ENCODE measurements at regions not wholly inside any gene's neighbourhood (a gene's known extent, or its start where the extent isn't known, plus 50 kb on each side); places are given as distances from the start of the nearest gene placed in this dataset.
A peak's percentile ranks its signal among the peaks of the same experiment; 100 is the strongest.

- no peak for DNase-seq (ENCODE audit: low spot score)
- H3K36me3 Mint-ChIP-seq (ENCODE audit: low read depth): no peaks in the 10 kb centered on the region
- H3K4me1 Mint-ChIP-seq (ENCODE audit: low read depth): peaks cover 23% of the 10 kb centered on the region
- H3K27ac Mint-ChIP-seq (ENCODE audit: unreplicated experiment): no peak overlapping the region
- peak; percentile 9 for TF ChIP-seq CTCF (IDR thresholded peaks at IDR 0.05)
- no peaks in the 10 kb centered on the region for H3K9me3 Mint-ChIP-seq (ENCODE audit: low read depth)
- no peaks in the 10 kb centered on the region for H3K27me3 Mint-ChIP-seq (ENCODE audit: low read depth)
- no peak overlapping the region for H3K4me3 Mint-ChIP-seq (ENCODE audit: unreplicated experiment)
These were observed 220.5 kb upstream of the CDH11 start for GRCh38 chr16:65342231-65342866.

- DNase-seq (ENCODE audit: low spot score): no peak
- TF ChIP-seq CTCF (IDR thresholded peaks at IDR 0.05): no peak
- Mint-ChIP-seq H3K9me3 (ENCODE audit: low read depth) (no peaks in the 10 kb centered on the region), H3K36me3 (ENCODE audit: low read depth) (no peaks in the 10 kb centered on the region), H3K27me3 (ENCODE audit: low read depth) (no peaks in the 10 kb centered on the region), H3K4me1 (ENCODE audit: low read depth) (peaks cover 45% of the 10 kb centered on the region), H3K4me3 (ENCODE audit: unreplicated experiment) (no peak overlapping the region), H3K27ac (ENCODE audit: unreplicated experiment) (peak overlapping the region; percentile 22)
These were observed 217.2 kb upstream of the CDH11 start for GRCh38 chr16:65339062-65339461.

- H3K9me3 Mint-ChIP-seq (ENCODE audit: low read depth): peaks cover 2% of the 10 kb centered on the region
These were observed 214.3 kb upstream of the CDH11 start for GRCh38 chr16:65336160-65336559.

GRCh38 chr16:65334081-65334480, 212.2 kb upstream of the CDH11 start:
- no peak for DNase-seq (ENCODE audit: low spot score)
- Mint-ChIP-seq H3K27ac (ENCODE audit: unreplicated experiment) (no peak overlapping the region), H3K4me1 (ENCODE audit: low read depth) (peaks cover 67% of the 10 kb centered on the region), H3K36me3 (ENCODE audit: low read depth) (no peaks in the 10 kb centered on the region), H3K27me3 (ENCODE audit: low read depth) (no peaks in the 10 kb centered on the region), H3K4me3 (ENCODE audit: unreplicated experiment) (no peak overlapping the region), H3K9me3 (ENCODE audit: low read depth) (peaks cover 6% of the 10 kb centered on the region)
- no peak for TF ChIP-seq CTCF (IDR thresholded peaks at IDR 0.05)

More at GRCh38 chr16:65336160-65336559, 214.3 kb upstream of the CDH11 start:
- no peak for DNase-seq (ENCODE audit: low spot score)
- Mint-ChIP-seq H3K36me3 (ENCODE audit: low read depth) (no peaks in the 10 kb centered on the region), H3K4me3 (ENCODE audit: unreplicated experiment) (no peak overlapping the region), H3K27ac (ENCODE audit: unreplicated experiment) (peak overlapping the region; percentile 47), H3K4me1 (ENCODE audit: low read depth) (peaks cover 65% of the 10 kb centered on the region), H3K27me3 (ENCODE audit: low read depth) (no peaks in the 10 kb centered on the region)
- TF ChIP-seq CTCF (IDR thresholded peaks at IDR 0.05): no peak

- H3K4me1 Mint-ChIP-seq (ENCODE audit: low read depth): peaks cover 61% of the 10 kb centered on the region
- no peak for DNase-seq (ENCODE audit: low spot score)
- no peak for TF ChIP-seq CTCF (IDR thresholded peaks at IDR 0.05)
- peaks cover 6% of the 10 kb centered on the region for H3K9me3 Mint-ChIP-seq (ENCODE audit: low read depth)
- peak overlapping the region; percentile 83 for H3K27ac Mint-ChIP-seq (ENCODE audit: unreplicated experiment)
- H3K4me3 Mint-ChIP-seq (ENCODE audit: unreplicated experiment): no peak overlapping the region
- no peaks in the 10 kb centered on the region for H3K36me3 Mint-ChIP-seq (ENCODE audit: low read depth)
- H3K27me3 Mint-ChIP-seq (ENCODE audit: low read depth): no peaks in the 10 kb centered on the region
These were observed 211.4 kb upstream of the CDH11 start for GRCh38 chr16:65333283-65333682.
